ENCODE measurements at regions not wholly inside any gene's neighbourhood (a gene's known extent, or its start where the extent isn't known, plus 50 kb on each side); places are given as distances from the start of the nearest gene placed in this dataset.
A peak's percentile ranks its signal among the peaks of the same experiment; 100 is the strongest.

DNA sequence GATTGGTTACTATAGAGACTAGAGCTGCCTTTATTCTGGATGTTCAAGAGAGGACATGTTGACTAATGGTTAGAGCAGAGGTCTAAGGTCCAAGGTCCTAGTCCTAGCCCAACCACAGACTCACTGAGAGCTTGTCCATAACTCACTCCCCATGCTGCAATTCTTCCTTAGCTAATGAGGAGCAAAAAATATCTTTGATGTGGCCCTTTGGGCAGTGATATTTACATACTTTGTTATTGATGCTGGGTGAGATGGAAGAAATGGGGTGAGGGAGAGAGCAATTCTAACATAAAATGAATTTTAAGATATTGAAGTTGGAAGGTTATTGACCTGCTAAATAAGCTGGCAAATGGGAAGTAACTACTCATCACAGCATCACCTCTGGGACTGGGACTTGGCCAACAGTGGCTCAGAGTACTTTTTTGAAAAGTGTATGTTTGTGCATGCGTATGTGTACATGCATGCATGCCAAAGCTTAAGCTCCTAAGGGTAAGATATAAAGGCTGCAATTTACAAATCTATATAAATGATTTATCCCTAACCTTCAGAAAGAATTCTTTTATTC is 58.0 kb upstream of the ANKRD55 start:
- no peak for DNase-seq

DNA sequence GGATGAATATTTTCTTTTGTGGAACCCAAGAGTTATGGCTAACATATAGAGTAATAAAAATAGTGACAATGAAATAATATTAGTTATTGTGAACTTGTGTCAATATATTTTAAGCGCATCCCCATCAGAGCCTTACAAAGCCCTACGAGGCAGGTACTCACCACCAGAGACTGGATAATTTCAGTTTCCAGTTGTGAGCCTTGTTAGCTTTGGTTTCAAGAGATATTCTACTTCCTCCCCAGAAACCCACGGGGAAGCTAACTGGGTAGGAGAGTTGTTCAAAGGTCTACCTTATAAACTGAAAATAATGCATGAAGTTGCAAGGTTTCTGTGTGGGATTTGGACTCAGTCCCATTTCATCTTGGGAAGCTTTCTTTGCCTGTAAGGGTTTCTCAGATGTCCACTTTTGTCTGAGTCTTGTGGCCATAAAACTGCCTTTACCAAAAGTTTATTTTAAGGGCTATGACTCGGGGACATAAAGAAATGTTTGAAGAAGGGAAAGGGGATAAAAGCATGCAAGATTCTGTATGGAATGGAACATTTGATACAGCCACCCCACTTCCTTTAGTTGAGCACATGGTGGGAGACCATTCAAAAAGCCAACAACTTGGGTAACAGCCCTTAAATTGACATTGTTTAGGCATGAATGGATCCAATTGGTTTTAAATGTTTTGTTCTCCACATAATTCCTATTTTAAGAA is 57.4 kb upstream of the ANKRD55 start:
- peak; percentile 27 for DNase-seq

DNA sequence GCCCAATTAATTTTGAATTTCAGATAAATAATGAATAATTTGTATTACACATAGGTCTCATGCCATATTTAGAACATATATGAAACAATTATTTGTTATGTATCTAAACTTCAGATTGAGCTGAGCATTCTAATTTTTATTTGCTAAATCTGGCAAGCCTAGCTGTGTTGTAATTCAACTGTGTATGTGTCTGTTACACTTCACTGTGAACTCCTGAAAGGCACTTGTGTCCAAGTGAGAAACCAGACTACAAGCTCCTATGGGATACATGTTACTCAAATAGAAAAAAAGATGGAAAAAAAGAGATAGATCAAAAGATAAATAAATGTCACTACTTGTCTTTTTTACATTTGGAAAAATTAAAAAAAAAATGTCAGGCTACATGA is 56.5 kb upstream of the ANKRD55 start:
- no peak for DNase-seq

DNA sequence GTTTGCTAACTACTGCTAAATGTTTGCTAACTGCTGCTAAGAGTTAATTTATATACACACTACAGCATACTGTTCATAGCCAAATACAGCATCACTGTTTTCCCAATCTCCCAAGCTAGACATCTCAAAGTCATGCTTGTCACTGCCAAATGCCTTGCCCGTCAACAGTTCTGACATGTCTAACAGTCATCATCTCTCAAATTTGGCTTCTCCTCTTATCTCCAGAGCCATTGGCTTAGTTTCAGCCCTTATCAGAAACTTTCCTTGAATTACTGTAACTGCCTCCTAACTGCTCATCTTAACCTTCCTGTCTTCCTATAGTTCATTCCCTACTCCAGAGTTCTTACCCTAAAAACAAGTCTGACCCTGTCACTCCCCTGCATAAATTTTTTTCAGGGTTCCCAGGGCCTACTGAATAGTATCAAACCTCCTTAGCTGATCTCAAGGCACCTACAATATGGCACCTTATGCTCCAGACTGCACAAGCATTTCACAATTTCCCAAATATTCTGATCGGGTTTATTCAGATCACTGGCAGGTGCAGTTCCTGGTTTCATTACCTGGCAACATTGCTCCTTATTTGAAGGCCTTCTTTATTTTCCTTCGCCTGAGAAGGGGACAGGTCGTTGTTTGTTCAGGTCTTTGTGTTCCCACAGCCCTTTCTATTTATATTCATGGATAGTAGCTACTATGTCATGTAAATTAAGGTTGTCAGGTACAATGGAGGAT is 55.9 kb upstream of the ANKRD55 start:
- DNase-seq: no peak

DNA sequence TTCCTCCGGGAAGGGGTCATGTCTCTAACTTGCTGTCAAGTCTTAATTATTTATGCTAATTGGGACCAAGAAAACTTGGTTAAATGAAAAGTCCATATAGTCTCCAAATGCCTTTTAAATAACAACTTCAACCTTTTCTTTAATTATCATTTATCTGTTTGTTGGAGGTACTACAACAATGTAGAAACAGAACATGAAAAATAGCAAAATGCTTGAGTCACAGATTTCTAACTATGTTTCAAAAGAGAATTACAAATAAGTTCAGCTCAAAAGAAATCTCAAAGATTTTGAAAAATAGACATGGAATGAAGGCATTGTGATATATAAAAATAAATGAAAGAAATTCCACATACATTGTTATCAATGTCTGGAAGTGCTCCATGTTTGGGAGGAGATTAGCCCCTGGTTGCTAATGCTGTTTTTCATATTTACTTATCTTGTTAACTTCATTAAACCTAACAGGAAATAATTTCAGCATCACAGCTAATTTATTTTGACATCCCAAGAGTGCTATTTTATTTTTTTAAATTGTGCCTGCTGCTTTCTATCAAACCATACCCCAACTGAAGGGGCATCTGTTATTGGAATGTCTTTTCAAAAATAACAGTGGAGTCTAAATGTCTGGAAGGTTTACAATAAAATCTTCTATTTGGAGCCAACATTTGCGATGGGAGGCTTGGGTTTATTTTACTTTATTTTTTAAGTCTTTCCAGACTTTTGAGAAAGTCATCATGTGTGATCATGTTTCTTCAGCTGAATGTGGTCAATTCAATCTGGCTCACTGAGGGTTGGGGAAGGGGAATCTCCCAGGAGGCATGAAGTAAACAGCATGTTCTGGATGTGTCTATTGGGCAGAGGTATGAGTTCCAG is 53.1 kb upstream of the ANKRD55 start:
- no peak for DNase-seq

DNA sequence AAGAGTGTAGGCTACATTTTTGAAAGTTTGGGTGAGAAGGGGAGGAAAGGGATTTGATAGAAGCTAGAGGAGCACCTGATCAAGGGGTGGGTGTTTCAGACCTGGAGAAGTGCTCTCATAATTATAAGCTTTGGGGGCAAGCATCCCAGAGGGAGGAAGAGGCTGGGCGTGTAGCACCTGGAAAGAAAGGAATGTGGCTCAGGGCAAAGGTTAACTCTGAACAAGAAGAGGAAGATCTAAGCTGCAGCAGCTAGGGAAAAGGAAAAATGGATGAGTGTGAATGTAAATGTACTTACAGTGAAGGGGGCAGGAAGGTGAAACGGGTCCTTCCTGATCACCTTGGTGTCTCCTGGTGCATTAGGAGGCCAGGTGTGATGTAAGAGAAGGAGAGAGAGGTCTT is 49.8 kb upstream of the ANKRD55 start:
- DNase-seq: no peak
